ENCODE measurements at regions not wholly inside any gene's neighbourhood (a gene's known extent, or its start where the extent isn't known, plus 50 kb on each side); places are given as distances from the start of the nearest gene placed in this dataset.
"Not testable (repeated sequence)": the region's sequence is repeated elsewhere in the genome, so short reads cannot be mapped to it uniquely, and the experiment has no call there.

DNA sequence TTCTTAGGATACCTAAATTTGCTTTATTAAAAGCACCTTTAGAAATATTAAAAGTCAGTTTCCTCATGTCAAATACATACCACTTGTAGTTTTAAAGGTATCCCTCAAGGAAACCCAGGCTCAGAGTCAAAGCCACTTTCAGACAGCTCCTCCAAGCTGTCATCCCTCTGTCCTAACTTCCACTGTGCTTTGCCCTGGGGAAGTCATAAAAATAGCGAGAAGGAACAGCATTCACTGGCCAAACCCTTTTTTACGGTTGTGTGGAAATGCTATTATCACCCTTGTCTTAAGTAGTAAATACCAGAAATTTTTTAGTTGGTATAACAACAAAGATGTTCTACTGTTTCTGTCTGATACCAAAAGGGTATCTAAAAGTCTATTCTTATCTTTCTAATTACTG is 680.5 kb downstream of the ZEB2 start:
- FAIRE-seq, result no peak

DNA sequence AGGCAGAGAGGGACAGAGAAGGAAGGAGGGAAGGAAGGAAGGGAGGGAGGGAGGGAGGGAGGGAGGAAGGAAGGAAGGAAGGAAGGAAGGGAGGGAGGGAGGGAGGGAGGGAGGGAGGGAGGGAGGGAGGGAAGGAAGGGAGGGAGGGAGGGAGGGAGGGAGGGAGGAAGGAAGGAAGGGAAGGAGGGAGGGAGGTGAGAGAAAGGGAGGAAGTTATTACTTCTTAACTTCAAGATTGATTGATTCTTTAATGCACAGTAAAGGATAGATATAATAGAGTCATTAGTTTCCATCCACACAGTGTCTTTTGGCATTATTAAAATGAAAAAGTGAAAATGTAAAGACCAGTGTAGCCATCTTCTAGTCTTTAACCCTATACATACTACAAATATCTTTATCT is 682.9 kb downstream of the ZEB2 start:
- H3K9ac ChIP-seq (ENCODE audit: insufficient read depth in 1 of 2, low read depth in 2 of 2, low read length in 2 of 2); H3K4me3 ChIP-seq; H3K9me3 ChIP-seq (replicated peaks; ENCODE audit: control insufficient read depth, insufficient read depth, low read depth, low read length); BruUV-seq (replicated peaks); H3K27ac ChIP-seq (ENCODE audit: extremely low read depth, low read depth, low read length); intact Hi-C loops (cut with micrococcal nuclease); H3K4me1 ChIP-seq (replicated peaks in 1 of 2; ENCODE audit: control insufficient read depth in 2 of 2, insufficient read depth in 2 of 2, low read length in 2 of 2); H3K9me1 ChIP-seq (ENCODE audit: control insufficient read depth, insufficient read depth, low read length); H3K79me2 ChIP-seq (ENCODE audit: control insufficient read depth, insufficient read depth, low read length); H4K20me1 ChIP-seq (replicated peaks; ENCODE audit: control insufficient read depth, insufficient read depth, low read length); H3K27me3 ChIP-seq (ENCODE audit: control insufficient read depth in 2 of 2, insufficient read depth in 2 of 2, low read length in 2 of 2); H3K4me2 ChIP-seq (ENCODE audit: insufficient read depth, low read length); CTCF ChIA-PET (ENCODE audit: low intra/inter-chr PET ratio); ATAC-seq; FAIRE-seq; in situ Hi-C loops (cut with MboI); DNase-seq (ENCODE audit: extremely low read depth in 1 of 4, low spot score in 3 of 4); H3K36me3 ChIP-seq (ENCODE audit: control insufficient read depth, insufficient read depth, low read length); H2AFZ ChIP-seq (ENCODE audit: low read depth, low read length): not testable (repeated sequence)
- POLR2A ChIA-PET, result interaction anchor here (1.5 kb wide), 1 partner anchor 11 kb away, joined by 4 read pairs; no protein-coding TSS in a partner anchor

More for the DNA sequence above, 680.5 kb downstream of the ZEB2 start:
- in situ Hi-C loops (cut with MboI), result no loop called here
- no peak overlapping the region for H3K4me2 ChIP-seq (ENCODE audit: insufficient read depth, low read length)
- H3K9ac ChIP-seq (ENCODE audit: insufficient read depth in 1 of 2, low read depth in 2 of 2, low read length in 2 of 2), result no peak overlapping the region
- POLR2A ChIA-PET, result interaction anchor here (0.6 kb wide), 1 partner anchor 20 kb away, joined by 3 read pairs; no protein-coding TSS in a partner anchor
- no peak overlapping the region for H2AFZ ChIP-seq (ENCODE audit: low read depth, low read length)
- H3K36me3 ChIP-seq (ENCODE audit: control insufficient read depth, insufficient read depth, low read length), result no peaks in the 10 kb centered on the region
- no peak for ATAC-seq
- DNase-seq (ENCODE audit: extremely low read depth in 1 of 4, low spot score in 3 of 4), result no peak
- 22% methylated on average over 2 of the region's 2 CpGs for WGBS (ENCODE audit: insufficient coverage, low coverage, missing lambda C conversion rate)
- no peaks in the 10 kb centered on the region for H3K9me1 ChIP-seq (ENCODE audit: control insufficient read depth, insufficient read depth, low read length)
- no peaks in the 10 kb centered on the region for H3K27me3 ChIP-seq (ENCODE audit: control insufficient read depth in 2 of 2, insufficient read depth in 2 of 2, low read length in 2 of 2)
- H3K4me1 ChIP-seq (replicated peaks in 1 of 2; ENCODE audit: control insufficient read depth in 2 of 2, insufficient read depth in 2 of 2, low read length in 2 of 2), result no peaks in the 10 kb centered on the region
- H3K79me2 ChIP-seq (ENCODE audit: control insufficient read depth, insufficient read depth, low read length), result no peaks in the 10 kb centered on the region
- no TSS peak for BruUV-seq (replicated peaks)
- TF ChIP-seq MLX (CRISPR knock-in tag; conservative IDR thresholded peaks at IDR 0.05) (no peak), CTCFL (IDR thresholded peaks at IDR 0.05; ENCODE audit: borderline replicate concordance, insufficient read depth, low read depth, low read length, poor library complexity, severe bottlenecking) (no peak), KLF16 (IDR thresholded peaks at IDR 0.05) (no peak), CREB1 (IDR thresholded peaks at IDR 0.05) (no peak), CREB1 (CRISPR knock-in tag; IDR thresholded peaks at IDR 0.05) (no peak), E2F3 (CRISPR knock-in tag; IDR thresholded peaks at IDR 0.05) (no peak), EZH2 (IDR thresholded peaks at IDR 0.05; ENCODE audit: borderline replicate concordance, low read depth, low read length) (no peak), BMI1 (IDR thresholded peaks at IDR 0.05; ENCODE audit: low read length) (no peak), CBX2 (IDR thresholded peaks at IDR 0.05; ENCODE audit: insufficient read depth, low read length, poor library complexity, severe bottlenecking) (no peak), BHLHE40 (IDR thresholded peaks at IDR 0.05; ENCODE audit: low read length) (no peak), STAT5A (IDR thresholded peaks at IDR 0.05; ENCODE audit: borderline replicate concordance, low read length) (no peak), TAL1 (IDR thresholded peaks at IDR 0.05) (no peak), RBM39 (optimal IDR thresholded peaks at IDR 0.05; ENCODE audit: low read depth, low read length) (no peak), ZNF699 (CRISPR knock-in tag; IDR thresholded peaks at IDR 0.05; ENCODE audit: insufficient replicate concordance) (no peak), RFX5 (IDR thresholded peaks at IDR 0.05; ENCODE audit: low read depth, low read length) (no peak), ZNF165 (CRISPR knock-in tag; IDR thresholded peaks at IDR 0.05; ENCODE audit: borderline replicate concordance) (no peak)
- CTCF ChIA-PET (ENCODE audit: low intra/inter-chr PET ratio), result no interaction called here
- no peak overlapping the region for H3K4me3 ChIP-seq
- no peaks in the 10 kb centered on the region for H4K20me1 ChIP-seq (replicated peaks; ENCODE audit: control insufficient read depth, insufficient read depth, low read length)
- H3K27ac ChIP-seq (ENCODE audit: extremely low read depth, low read depth, low read length), result no peak overlapping the region
- H3K9me3 ChIP-seq (replicated peaks; ENCODE audit: control insufficient read depth, insufficient read depth, low read depth, low read length), result no peaks in the 10 kb centered on the region
- intact Hi-C loops (cut with micrococcal nuclease), result no loop called here
